Lower leg skin (tissue), 4 donors: ENCODE measurements at regions not wholly inside any gene's neighbourhood (a gene's known extent, or its start where the extent isn't known, plus 50 kb on each side); places are given as distances from the start of the nearest gene placed in this dataset.

Experiments
- DNase-seq, 2 donors: peaks; one replicate each; pipeline ENCODE4 v3.0.0-alpha.2; 2019; ENCODE audit warnings: low spot score in 2 of 2
- H3K4me3 ChIP-seq: fragments of 200-600 bp; sonication (generic); 2 replicates; pipeline ENCODE4 v1.5.1; 2017; ENCODE audit warnings: mild to moderate bottlenecking, low read depth; ENCODE audit not compliant: poor library complexity, severe bottlenecking
- CTCF ChIP-seq, 3 donors: fragments of 450-650 bp; IDR thresholded peaks; one replicate each; pipeline ENCODE4 v1.5.1; 2016; ENCODE audit warnings: antibody characterized with exemption in 3 of 3, mild to moderate bottlenecking in 3 of 3, moderate library complexity in 2 of 3
- POLR2A ChIP-seq, 2 donors: fragments of 450-650 bp; IDR thresholded peaks; one replicate each; pipeline ENCODE4 v1.6.1; 2016 to 2017; ENCODE audit warnings: antibody characterized with exemption in 2 of 2, mild to moderate bottlenecking in 1 of 2, moderate library complexity in 1 of 2
- WGBS, 2 donors: methylation state at CpG; one replicate each; pipeline ENCODE4 v1.1.5; 2018; 5-methylcytosine and 5-hydroxymethylcytosine counted together
- intact Hi-C: fragments of 100-400 bp; cut with DNase I; formaldehyde crosslinking; loops from one replicate; pipeline ENCODE4 v1.15.0; 2023; ENCODE audit warnings: low total_unique reads

- H3K4me3 ChIP-seq, result no peak overlapping the region
- intact Hi-C loops, result no loop called here
- TF ChIP-seq POLR2A (IDR thresholded peaks at IDR 0.05) (no peak), CTCF (IDR thresholded peaks at IDR 0.05) (no peak)
- no peak for DNase-seq
- WGBS, 2 donors, result 90 to 98% methylated on average over 2 of the region's 2 CpGs
Measured at GRCh38 chr10:78382772-78383171, 349.1 kb downstream of the RPS24 start.

- TF ChIP-seq POLR2A (IDR thresholded peaks at IDR 0.05) (no peak), CTCF (IDR thresholded peaks at IDR 0.05) (no peak)
- WGBS, 2 donors, result 90 to 96% methylated on average over 2 of the region's 2 CpGs
- no peak for DNase-seq
- intact Hi-C loops, result no loop called here
- no peak overlapping the region for H3K4me3 ChIP-seq
Measured at GRCh38 chr10:78383378-78384048, 349.9 kb downstream of the RPS24 start.

GRCh38 chr10:78384049-78384431 lies 350.4 kb downstream of the RPS24 start:
- WGBS, 2 donors, result 79 to 92% methylated on average over 1 of the region's 1 CpG
- no peak for DNase-seq
- no peak overlapping the region for H3K4me3 ChIP-seq
- TF ChIP-seq CTCF (IDR thresholded peaks at IDR 0.05) (no peak), POLR2A (IDR thresholded peaks at IDR 0.05) (no peak)
- intact Hi-C loops, result no loop called here

- no peak overlapping the region for H3K4me3 ChIP-seq
- no peak for DNase-seq
- intact Hi-C loops, result no loop called here
- TF ChIP-seq CTCF (IDR thresholded peaks at IDR 0.05) (no peak), POLR2A (IDR thresholded peaks at IDR 0.05) (no peak)
- WGBS, 2 donors, result 91 to 96% methylated on average over 5 of the region's 5 CpGs
Measured at GRCh38 chr10:78385599-78385998, 351.9 kb downstream of the RPS24 start.

- H3K4me3 ChIP-seq, result no peak overlapping the region
- TF ChIP-seq POLR2A (IDR thresholded peaks at IDR 0.05), result no peak
- no peak for TF ChIP-seq CTCF (IDR thresholded peaks at IDR 0.05)
- no peak for DNase-seq
- intact Hi-C loops, result no loop called here
- WGBS, 2 donors, result 75 to 82% methylated on average over 5 of the region's 5 CpGs
Measured at GRCh38 chr10:78386509-78386908, 352.8 kb downstream of the RPS24 start.
